Esophagus mucosa (tissue), 1 donor: ENCODE measurements at regions not wholly inside any gene's neighbourhood (a gene's known extent, or its start where the extent isn't known, plus 50 kb on each side); places are given as distances from the start of the nearest gene placed in this dataset.
"Not testable (repeated sequence)": the region's sequence is repeated elsewhere in the genome, so short reads cannot be mapped to it uniquely, and the experiment has no call there.

Source experiments
- ATAC-seq: fragments of 200-7000 bp; cut with Tn5 transposase; one replicate; pipeline ENCODE4 v1.9.1; 2020
- donor health status: DM: yes; HTN: yes; CAD: no.

DNA sequence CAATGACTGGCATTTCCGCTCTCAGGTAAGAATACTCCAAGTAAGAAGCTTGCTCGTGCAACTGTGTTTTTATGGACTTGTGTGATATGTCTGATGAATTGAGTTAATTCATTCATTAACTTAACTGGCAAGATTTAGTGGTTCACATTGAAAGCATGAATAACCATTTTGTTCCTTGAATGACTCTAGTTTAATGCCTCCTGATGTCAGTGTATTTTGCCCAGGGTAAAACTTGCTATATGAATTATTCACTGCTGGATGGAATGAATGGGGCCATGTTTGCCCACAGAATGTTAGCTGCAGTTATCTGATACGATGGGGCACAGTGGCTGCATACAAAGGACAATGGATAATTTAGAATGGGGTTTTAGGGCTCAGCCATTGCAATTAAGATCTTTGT, 124.1 kb downstream of the ZNF365 start:
- ATAC-seq = no peak

GRCh38 chr10:62500116-62500515, 125.9 kb downstream of the ZNF365 start:
- not testable (repeated sequence) for ATAC-seq

DNA sequence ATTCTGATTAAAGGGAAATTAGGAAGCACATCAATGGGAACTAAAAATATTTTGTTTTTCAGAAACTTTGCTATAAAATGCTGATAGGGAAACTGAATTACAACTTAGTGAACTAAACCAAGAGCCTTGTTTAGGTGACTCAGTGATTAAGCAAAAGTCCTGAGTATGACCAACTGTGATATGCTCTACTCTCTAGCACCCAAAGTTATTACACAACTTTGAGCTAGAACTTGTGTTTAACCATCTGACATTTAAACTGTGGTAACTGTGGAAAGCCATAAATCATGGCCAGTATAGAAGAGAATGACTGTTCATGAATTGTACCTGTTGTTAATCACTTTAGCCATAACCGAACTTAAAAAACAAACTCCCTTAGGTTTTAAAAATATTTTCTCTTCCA, 127.4 kb downstream of the ZNF365 start:
- ATAC-seq = no peak

GRCh38 chr10:62502995-62503613, 128.9 kb downstream of the ZNF365 start:
- ATAC-seq = no peak

DNA sequence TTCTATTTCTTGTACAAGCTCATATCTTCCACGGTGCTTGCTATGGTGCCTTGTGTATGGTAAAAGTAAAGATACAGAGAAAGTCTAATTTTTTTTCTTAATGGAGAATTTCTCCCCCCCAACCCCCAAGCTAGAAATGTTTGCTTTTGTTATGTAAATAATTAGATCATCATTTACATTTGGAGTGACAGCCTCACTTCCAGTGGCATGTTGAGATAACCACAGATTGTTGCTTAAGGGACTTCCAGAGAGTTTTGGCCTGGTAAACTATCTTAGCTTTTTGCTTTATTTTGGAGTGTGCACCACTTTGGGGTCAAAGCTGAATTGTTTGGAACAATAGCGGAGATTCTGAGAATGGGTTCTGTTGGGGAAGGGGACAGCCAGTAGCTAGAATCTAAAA, 129.7 kb downstream of the ZNF365 start:
- no peak for ATAC-seq

DNA sequence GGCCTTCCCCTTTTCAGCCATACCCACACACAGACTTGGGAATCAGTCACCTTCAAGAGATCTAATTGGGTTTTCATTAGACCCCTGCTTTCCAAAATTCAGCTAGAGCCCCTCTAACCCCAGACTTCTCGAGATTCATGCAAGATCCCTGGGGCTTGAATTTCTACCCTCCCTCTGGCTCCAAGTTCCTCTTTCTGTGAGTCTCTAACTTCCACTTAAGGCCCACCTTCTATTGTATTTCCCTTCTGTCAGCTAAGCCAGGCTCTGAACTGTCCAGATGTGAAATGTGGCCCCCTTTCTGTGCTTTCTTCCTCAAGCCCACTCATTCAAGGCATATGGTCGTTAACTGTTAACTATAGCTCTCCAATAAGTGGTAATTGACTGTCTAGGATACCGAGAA, 132.2 kb downstream of the ZNF365 start:
- no peak for ATAC-seq

GRCh38 chr10:62511238-62511637, 137.1 kb downstream of the ZNF365 start:
- ATAC-seq = no peak

DNA sequence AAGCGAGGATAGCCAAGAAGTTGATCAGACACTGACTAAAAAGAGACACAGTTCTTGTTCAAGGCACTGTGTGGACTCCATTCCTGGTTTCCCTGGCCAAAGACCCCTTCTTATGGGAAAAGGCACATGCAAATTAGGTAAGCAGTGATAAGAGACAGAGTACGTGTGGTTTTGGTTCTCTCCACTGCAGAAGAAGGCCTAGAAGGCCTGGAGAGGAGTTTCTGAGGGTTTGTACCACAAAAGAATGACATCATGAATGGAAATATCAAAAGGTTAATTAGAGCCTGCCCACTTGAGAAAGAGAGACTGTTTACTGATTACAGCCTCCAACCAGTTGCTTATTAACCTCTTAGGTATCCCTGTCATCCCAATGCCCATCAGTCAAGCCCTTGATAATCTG, 137.5 kb downstream of the ZNF365 start:
- no peak for ATAC-seq

- no peak for ATAC-seq
These were observed 138.7 kb downstream of the ZNF365 start for GRCh38 chr10:62512732-62513475.

GRCh38 chr10:62514079-62514693, 140.0 kb downstream of the ZNF365 start:
- ATAC-seq = no peak

DNA sequence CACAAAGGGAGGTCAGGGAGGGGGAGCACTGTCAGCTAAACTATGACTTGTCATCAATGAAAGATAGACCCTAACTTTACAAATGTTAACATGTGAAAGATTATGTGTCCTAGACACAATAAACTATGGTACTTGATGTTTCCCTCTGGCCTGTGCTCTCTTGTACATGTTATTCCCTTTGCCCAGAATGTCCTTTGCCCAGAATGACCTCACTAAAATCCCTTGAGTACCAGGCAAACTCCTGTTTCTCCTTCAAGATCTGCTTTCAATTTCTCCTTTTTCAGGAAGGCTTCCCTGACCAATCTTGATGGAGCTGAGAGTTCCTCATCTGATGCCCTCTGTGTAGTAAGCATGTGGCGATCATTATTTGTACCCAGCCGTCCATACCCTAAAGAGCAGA, 143.1 kb downstream of the ZNF365 start:
- no peak for ATAC-seq

DNA sequence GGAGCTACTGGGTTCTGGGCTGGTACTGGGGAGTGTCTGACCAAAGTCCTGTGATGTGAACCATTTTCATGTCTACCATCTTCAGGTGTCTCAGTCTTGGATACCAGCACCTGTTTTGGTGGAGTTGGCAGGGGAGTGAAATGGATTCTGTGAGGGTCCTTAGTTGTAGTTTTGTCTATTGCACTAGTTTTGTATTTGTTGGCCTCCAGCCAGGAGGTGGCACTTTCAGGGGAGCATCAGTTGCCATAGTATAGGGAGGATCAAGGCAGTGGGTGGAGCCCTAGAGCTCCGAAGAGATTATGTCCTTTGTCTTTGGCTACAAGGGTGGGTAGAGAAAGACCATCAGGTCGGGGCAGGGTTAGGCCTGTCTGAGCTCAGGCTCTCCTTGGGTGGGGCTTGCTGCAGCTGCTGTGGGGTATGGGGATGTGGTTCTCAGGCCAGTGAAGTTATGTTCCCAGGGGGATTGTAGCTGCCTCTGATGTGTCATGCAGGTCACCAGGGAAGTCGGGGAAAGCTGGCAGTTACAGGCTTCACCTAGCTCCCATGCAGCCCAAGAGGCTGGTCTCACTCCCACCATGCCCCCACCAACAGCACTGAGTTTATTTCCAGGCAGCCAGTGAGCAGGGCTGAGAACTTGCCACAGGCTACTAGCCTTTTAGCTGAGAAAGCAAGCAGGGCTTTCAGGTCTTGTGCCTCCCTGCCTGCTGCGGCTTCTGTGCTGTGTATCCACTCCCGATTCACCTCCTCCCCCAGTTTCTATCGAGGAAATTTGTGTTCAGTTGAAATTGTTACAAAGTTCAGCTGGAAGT, 153.1 kb downstream of the ZNF365 start:
- peak; percentile 26 for ATAC-seq

DNA sequence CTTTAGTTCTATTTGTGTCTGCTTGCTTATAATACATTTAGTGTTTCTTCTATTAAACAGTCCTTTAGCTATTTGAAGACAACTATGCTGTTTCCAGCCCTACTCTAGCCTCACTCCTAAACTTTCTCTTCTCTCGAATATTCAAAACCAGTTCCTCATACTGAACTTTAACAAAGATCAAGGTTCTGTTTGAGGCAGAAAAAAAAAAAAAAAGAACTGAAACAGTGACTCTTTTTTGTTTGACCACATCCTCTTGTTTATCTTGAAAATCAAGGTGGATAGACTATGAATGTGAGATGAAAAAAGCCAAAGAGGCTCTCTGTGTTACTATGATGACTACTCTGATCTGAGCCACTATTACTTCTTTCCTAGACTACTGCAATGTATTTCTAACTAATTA, 154.3 kb downstream of the ZNF365 start:
- ATAC-seq = peak; percentile 36

GRCh38 chr10:62529396-62529795, 155.2 kb downstream of the ZNF365 start:
- ATAC-seq = no peak

GRCh38 chr10:62534031-62534430, 159.9 kb downstream of the ZNF365 start:
- ATAC-seq = no peak

- no peak for ATAC-seq
These were observed 164.4 kb downstream of the ZNF365 start for GRCh38 chr10:62538606-62539005.

DNA sequence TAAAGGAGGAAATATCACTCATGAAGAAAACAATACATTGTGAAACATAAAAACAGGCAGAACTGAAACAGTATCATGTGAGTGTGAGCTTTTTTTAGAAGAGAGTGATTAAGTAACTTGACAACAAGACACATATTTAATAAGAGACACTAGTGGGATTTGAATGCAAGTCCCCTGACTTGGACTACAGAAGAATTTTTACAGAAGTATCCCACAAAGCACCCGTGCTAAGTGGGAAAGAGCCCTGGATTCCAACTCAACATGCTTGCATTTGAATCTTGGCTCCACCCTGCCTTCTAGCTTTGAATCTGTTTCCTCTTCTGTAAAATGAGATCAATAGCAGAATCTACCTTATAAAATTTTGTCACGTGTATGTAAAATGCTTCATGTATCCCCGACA, 166.2 kb downstream of the ZNF365 start:
- no peak for ATAC-seq

GRCh38 chr10:62541811-62542210, 167.6 kb downstream of the ZNF365 start:
- ATAC-seq = no peak

- no peak for ATAC-seq
These were observed 169.6 kb downstream of the ZNF365 start for GRCh38 chr10:62543571-62544355.

DNA sequence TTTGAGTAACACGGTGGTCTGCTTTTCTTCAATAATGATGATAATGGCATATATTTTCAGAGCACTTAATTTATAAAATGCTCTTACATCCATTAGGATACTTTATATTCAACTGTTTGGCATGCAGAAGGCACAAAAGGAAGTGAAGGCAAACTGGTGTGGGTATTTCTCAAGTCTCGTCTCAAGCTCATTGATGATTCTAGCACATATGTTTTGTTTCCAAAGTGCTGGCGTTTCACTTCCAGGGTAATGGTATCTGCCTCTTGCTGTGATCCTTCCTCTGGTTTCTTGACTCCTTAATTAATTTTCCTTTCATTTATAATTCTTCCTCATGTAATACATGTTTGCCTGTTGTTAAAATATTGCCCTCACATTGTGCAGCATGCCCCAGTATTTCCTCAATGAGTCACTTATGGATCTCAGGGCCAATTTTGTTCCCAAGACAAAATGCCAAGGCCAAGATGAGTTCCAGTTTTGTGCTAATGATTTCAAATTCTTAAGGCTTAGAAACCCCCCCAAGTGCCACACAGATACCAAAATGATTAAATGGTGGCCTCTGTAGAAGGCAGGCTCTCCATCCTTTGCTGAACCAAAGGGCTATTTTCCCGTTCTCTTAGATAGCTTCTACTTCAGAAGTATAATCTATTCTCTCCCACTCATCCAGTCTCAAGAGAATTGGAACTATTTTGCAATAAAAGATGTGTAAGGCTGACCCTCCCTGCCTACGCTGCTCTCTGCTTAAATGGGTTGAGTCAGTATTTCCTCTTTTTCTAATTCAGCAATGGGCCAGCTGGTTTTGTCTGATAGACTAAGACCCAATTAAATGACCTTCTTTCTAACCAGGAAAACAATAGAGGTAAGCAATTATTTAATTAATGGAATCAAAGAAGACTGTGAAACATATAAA, 171.2 kb downstream of the ZNF365 start:
- no peak for ATAC-seq

DNA sequence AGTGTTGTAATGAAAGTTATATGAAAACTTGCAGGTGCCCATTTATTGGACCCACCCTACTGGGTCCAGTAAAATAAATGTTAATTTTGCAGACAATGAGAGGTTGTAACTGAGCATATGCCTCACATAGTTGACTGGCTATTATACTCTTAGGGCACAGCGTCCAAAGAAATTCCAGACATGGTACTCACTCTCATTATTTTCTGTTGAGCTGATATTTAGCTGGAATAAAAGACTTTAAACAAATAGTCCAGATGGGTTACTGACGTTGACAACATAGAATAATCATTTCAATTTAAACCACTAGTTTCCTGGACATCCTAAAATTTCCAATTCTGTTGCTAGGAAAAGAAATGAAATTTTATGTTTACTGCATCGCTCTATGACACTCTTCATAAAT, 174.5 kb downstream of the ZNF365 start:
- no peak for ATAC-seq
